ENCODE measurements at regions not wholly inside any gene's neighbourhood (a gene's known extent, or its start where the extent isn't known, plus 50 kb on each side); places are given as distances from the start of the nearest gene placed in this dataset.

GRCh38 chr13:36601186-36601585 lies 72.6 kb upstream of the SERTM1 start:
- no peak overlapping the region for H3K4me3 ChIP-seq (ENCODE audit: control extremely low read depth in 1 of 5, extremely low read depth in 1 of 5, insufficient read depth in 1 of 5, low read depth in 2 of 5, low read length in 4 of 5)
- Mint-ChIP-seq H3K4me3 (no peak overlapping the region), H3K9me3 (ENCODE audit: insufficient read depth) (no peaks in the 10 kb centered on the region), H3K4me1 (no peaks in the 10 kb centered on the region), H3K27me3 (no peaks in the 10 kb centered on the region), H3K27ac (no peak overlapping the region)
- DNase-seq (no peak), ATAC-seq (ENCODE audit: low read depth) (no peak)
- ChIA-PET POLR2A (no interaction called here), CTCF (no interaction called here)
- no peaks in the 10 kb centered on the region for H3K9me3 ChIP-seq (ENCODE audit: control extremely low read depth in 1 of 3, control insufficient read depth in 2 of 3, insufficient read depth in 1 of 3, low read length in 2 of 3)
- H3K36me3 ChIP-seq (replicated peaks in 1 of 2; ENCODE audit: control extremely low read depth in 1 of 2, control insufficient read depth in 1 of 2, extremely low read depth in 1 of 2, insufficient read depth in 2 of 2, low read length in 1 of 2): no peaks in the 10 kb centered on the region
- no peak overlapping the region for H3K9ac ChIP-seq (ENCODE audit: low read length)
- no peak overlapping the region for H2AFZ ChIP-seq (ENCODE audit: insufficient read depth, low read depth, low read length, poor library complexity, severe bottlenecking)
- intact Hi-C loops (cut with micrococcal nuclease): no loop called here
- H3K4me1 ChIP-seq (ENCODE audit: control insufficient read depth in 2 of 2, insufficient read depth in 2 of 2, low read length in 2 of 2): no peaks in the 10 kb centered on the region
- H3K27ac ChIP-seq (ENCODE audit: low read length in 2 of 2): no peak overlapping the region
- H3K4me2 ChIP-seq (replicated peaks; ENCODE audit: low read depth, low read length, poor library complexity, severe bottlenecking): no peak overlapping the region
- TF ChIP-seq EZH2 (IDR thresholded peaks at IDR 0.05; ENCODE audit: borderline replicate concordance, insufficient read depth, low read depth, low read length, poor library complexity, severe bottlenecking) (no peak), CTCF (IDR thresholded peaks at IDR 0.05) (no peak)
- H4K20me1 ChIP-seq (ENCODE audit: control insufficient read depth, insufficient read depth, low read length, poor library complexity, severe bottlenecking): no peaks in the 10 kb centered on the region
- WGBS (ENCODE audit: insufficient coverage): no CpG with 5 or more reads among the region's 2 CpGs
- no peaks in the 10 kb centered on the region for H3K79me2 ChIP-seq (ENCODE audit: control insufficient read depth, insufficient read depth, low read length)
- no peaks in the 10 kb centered on the region for H3K27me3 ChIP-seq (replicated peaks in 1 of 4; ENCODE audit: control extremely low read depth in 1 of 4, control insufficient read depth in 3 of 4, insufficient read depth in 4 of 4, low read length in 3 of 4)

- CTCF ChIA-PET: interaction anchor here (0.8 kb wide), 1 partner anchor 25 kb away, joined by 3 read pairs; no protein-coding TSS in a partner anchor
These were observed 67.8 kb upstream of the SERTM1 start for GRCh38 chr13:36606060-36606459.

More at GRCh38 chr13:36606060-36606459, 67.8 kb upstream of the SERTM1 start:
- intact Hi-C loops (cut with micrococcal nuclease): no loop called here
- H2AFZ ChIP-seq (ENCODE audit: insufficient read depth, low read depth, low read length, poor library complexity, severe bottlenecking): no peak overlapping the region
- no peaks in the 10 kb centered on the region for H3K79me2 ChIP-seq (ENCODE audit: control insufficient read depth, insufficient read depth, low read length)
- H3K9ac ChIP-seq (ENCODE audit: low read length): no peak overlapping the region
- no peak overlapping the region for H3K4me3 ChIP-seq (ENCODE audit: control extremely low read depth in 1 of 5, extremely low read depth in 1 of 5, insufficient read depth in 1 of 5, low read depth in 2 of 5, low read length in 4 of 5)
- Mint-ChIP-seq H3K4me3 (no peak overlapping the region), H3K4me1 (no peaks in the 10 kb centered on the region), H3K27ac (no peak overlapping the region), H3K27me3 (no peaks in the 10 kb centered on the region), H3K9me3 (ENCODE audit: insufficient read depth) (no peaks in the 10 kb centered on the region)
- H3K27me3 ChIP-seq (replicated peaks in 1 of 4; ENCODE audit: control extremely low read depth in 1 of 4, control insufficient read depth in 3 of 4, insufficient read depth in 4 of 4, low read length in 3 of 4): no peaks in the 10 kb centered on the region
- H4K20me1 ChIP-seq (ENCODE audit: control insufficient read depth, insufficient read depth, low read length, poor library complexity, severe bottlenecking): no peaks in the 10 kb centered on the region
- 100% methylated on average over 2 of the region's 2 CpGs for WGBS (ENCODE audit: insufficient coverage)
- no peaks in the 10 kb centered on the region for H3K36me3 ChIP-seq (replicated peaks in 1 of 2; ENCODE audit: control extremely low read depth in 1 of 2, control insufficient read depth in 1 of 2, extremely low read depth in 1 of 2, insufficient read depth in 2 of 2, low read length in 1 of 2)
- POLR2A ChIA-PET: no interaction called here
- no peaks in the 10 kb centered on the region for H3K9me3 ChIP-seq (ENCODE audit: control extremely low read depth in 1 of 3, control insufficient read depth in 2 of 3, insufficient read depth in 1 of 3, low read length in 2 of 3)
- ATAC-seq (ENCODE audit: low read depth) (no peak), DNase-seq (no peak)
- H3K4me1 ChIP-seq (ENCODE audit: control insufficient read depth in 2 of 2, insufficient read depth in 2 of 2, low read length in 2 of 2): no peaks in the 10 kb centered on the region
- no peak overlapping the region for H3K27ac ChIP-seq (ENCODE audit: low read length in 2 of 2)
- TF ChIP-seq EZH2 (IDR thresholded peaks at IDR 0.05; ENCODE audit: borderline replicate concordance, insufficient read depth, low read depth, low read length, poor library complexity, severe bottlenecking) (no peak), CTCF (IDR thresholded peaks at IDR 0.05) (no peak)
- H3K4me2 ChIP-seq (replicated peaks; ENCODE audit: low read depth, low read length, poor library complexity, severe bottlenecking): no peak overlapping the region

Data from B cell (primary cell).